OCI-LY3 (cell line): ENCODE measurements at regions not wholly inside any gene's neighbourhood (a gene's known extent, or its start where the extent isn't known, plus 50 kb on each side); places are given as distances from the start of the nearest gene placed in this dataset.

Experiments used
- H2AFZ ChIP-seq: fragments of 200-600, 300-600 bp; shearing (Covaris generic); 2 replicates; pipeline ENCODE4 v1.6.0; 2014; ENCODE audit warnings: antibody characterized with exemption, low read depth, low read length
- H3K27ac ChIP-seq: fragments of 200-600, 300-600 bp; sonication (generic); 2 replicates; pipeline ENCODE4 v1.5.1; 2014; ENCODE audit warnings: mild to moderate bottlenecking, low read length, moderate library complexity, mixed read lengths
- H3K27me3 ChIP-seq: fragments of 200-600, 300-600 bp; sonication (generic); 2 replicates; pipeline ENCODE4 v1.6.1; 2014; ENCODE audit warnings: low read depth, low read length, mixed read lengths
- H3K36me3 ChIP-seq: fragments of 200-600, 300-600 bp; sonication (generic); replicated peaks from 2 replicates; pipeline ENCODE3; 2014; ENCODE audit warnings: low read depth, low read length, mixed read lengths
- H3K4me1 ChIP-seq: fragments of 300-600, 200-600 bp; sonication (generic); 2 replicates; pipeline ENCODE4 v1.6.1; 2014; ENCODE audit warnings: low read length, mixed read lengths
- H3K4me2 ChIP-seq: fragments of 200-600, 300-600 bp; sonication (generic); 2 replicates; pipeline ENCODE4 v1.6.1; 2014; ENCODE audit warnings: low read length, mixed read lengths
- H3K4me3 ChIP-seq: fragments of 300-600, 200-600 bp; sonication (generic); 2 replicates; pipeline ENCODE4 v1.5.1; 2014; ENCODE audit warnings: antibody characterized with exemption, mild to moderate bottlenecking, low read length, moderate library complexity
- H3K79me2 ChIP-seq: fragments of 300-600, 200-600 bp; shearing (Covaris generic); 2 replicates; pipeline ENCODE4 v1.6.1; 2014; ENCODE audit warnings: mild to moderate bottlenecking, low read length, mixed read lengths
- H3K9ac ChIP-seq: fragments of 300-600, 200-600 bp; shearing (Covaris generic); 2 replicates; pipeline ENCODE4 v1.6.0; 2014; ENCODE audit warnings: mild to moderate bottlenecking, low read length, moderate library complexity
- H3K9me3 ChIP-seq: fragments of 200-600, 300-600 bp; shearing (Covaris generic); 2 replicates; pipeline ENCODE4 v1.6.1; 2014; ENCODE audit warnings: low read length, mixed read lengths; ENCODE audit not compliant: insufficient read depth
- H4K20me1 ChIP-seq: fragments of 200-600, 300-600 bp; sonication (generic); 2 replicates; pipeline ENCODE4 v1.6.1; 2016; ENCODE audit warnings: low read length, mixed read lengths; ENCODE audit not compliant: insufficient read depth
- EZH2phosphoT487 ChIP-seq: fragments of 200-600 bp; shearing (Covaris generic); IDR thresholded peaks from 2 replicates; pipeline ENCODE4 v1.6.1; 2018; ENCODE audit warnings: antibody characterized with exemption, mixed run types, low read depth
- TF ChIP-seq, protein P1 (sequence below): fragments of 200-600, 300-600 bp; sonication (generic); IDR thresholded peaks from 2 replicates; pipeline ENCODE4 v1.5.1; 2014; ENCODE audit warnings: antibody characterized with exemption, low read length, low read depth

DNA sequence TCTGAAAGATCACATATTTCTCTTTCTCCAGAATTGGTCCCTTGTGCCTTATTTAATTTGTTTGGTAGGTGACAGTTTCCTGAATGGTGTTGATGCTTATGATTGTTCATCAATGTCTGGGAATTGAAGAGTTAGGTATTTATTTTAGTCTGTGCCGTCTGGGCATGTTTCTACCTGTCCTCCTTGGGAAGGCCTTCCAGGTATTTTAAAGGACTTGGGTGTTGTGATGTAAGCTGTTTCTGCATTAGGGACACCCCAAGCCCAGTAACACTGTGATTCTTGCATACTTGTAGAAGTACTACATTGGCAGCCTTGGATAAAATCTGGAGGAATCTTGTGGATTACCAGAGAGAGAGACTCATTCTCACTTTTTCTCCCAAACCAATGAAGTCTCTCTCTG lies 120.8 kb upstream of the CXXC4 start:
- Histone ChIP-seq H3K4me1 (no peaks in the 10 kb centered on the region), H3K79me2 (no peaks in the 10 kb centered on the region), H3K9ac (no peak overlapping the region), H3K4me3 (no peak overlapping the region), H3K27me3 (no peaks in the 10 kb centered on the region), H3K27ac (no peak overlapping the region), H3K9me3 (0 out of 2 replicates have a peak, but pooled peaks cover 8% of the 10 kb centered on the region), H4K20me1 (no peaks in the 10 kb centered on the region), H2AFZ (no peak overlapping the region), H3K36me3 (no peaks in the 10 kb centered on the region), H3K4me2 (no peak overlapping the region)
- TF ChIP-seq EZH2phosphoT487, result no peak
- TF ChIP-seq, protein P1, sequence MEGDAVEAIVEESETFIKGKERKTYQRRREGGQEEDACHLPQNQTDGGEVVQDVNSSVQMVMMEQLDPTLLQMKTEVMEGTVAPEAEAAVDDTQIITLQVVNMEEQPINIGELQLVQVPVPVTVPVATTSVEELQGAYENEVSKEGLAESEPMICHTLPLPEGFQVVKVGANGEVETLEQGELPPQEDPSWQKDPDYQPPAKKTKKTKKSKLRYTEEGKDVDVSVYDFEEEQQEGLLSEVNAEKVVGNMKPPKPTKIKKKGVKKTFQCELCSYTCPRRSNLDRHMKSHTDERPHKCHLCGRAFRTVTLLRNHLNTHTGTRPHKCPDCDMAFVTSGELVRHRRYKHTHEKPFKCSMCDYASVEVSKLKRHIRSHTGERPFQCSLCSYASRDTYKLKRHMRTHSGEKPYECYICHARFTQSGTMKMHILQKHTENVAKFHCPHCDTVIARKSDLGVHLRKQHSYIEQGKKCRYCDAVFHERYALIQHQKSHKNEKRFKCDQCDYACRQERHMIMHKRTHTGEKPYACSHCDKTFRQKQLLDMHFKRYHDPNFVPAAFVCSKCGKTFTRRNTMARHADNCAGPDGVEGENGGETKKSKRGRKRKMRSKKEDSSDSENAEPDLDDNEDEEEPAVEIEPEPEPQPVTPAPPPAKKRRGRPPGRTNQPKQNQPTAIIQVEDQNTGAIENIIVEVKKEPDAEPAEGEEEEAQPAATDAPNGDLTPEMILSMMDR, result no peak

DNA sequence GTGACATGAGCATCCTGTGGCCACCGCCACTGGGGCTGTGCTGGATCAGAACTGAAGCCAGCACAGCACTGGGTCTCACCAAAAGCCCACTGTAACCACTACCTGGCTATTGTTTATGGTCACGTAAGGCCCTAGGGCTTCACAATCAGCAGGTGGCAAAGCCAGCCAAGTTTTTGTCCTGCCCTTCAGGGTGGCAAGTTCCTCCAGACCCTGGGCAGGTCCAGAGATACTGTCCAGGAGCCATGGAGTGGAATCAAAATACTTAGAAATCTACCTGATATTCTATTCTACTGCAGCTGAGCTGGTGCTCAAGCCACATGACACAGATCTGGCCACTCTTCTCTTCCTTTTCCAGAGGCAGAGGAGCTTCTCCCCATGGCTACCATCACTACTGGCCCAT lies 121.2 kb upstream of the CXXC4 start:
- Histone ChIP-seq H3K79me2 (no peaks in the 10 kb centered on the region), H3K9me3 (0 out of 2 replicates have a peak, but pooled peaks cover 8% of the 10 kb centered on the region), H2AFZ (no peak overlapping the region), H3K27me3 (no peaks in the 10 kb centered on the region), H3K4me2 (no peak overlapping the region), H4K20me1 (no peaks in the 10 kb centered on the region), H3K9ac (no peak overlapping the region), H3K4me3 (no peak overlapping the region), H3K4me1 (no peaks in the 10 kb centered on the region), H3K36me3 (no peaks in the 10 kb centered on the region), H3K27ac (no peak overlapping the region)
- TF ChIP-seq, protein P1, result no peak
- no peak for TF ChIP-seq EZH2phosphoT487

DNA sequence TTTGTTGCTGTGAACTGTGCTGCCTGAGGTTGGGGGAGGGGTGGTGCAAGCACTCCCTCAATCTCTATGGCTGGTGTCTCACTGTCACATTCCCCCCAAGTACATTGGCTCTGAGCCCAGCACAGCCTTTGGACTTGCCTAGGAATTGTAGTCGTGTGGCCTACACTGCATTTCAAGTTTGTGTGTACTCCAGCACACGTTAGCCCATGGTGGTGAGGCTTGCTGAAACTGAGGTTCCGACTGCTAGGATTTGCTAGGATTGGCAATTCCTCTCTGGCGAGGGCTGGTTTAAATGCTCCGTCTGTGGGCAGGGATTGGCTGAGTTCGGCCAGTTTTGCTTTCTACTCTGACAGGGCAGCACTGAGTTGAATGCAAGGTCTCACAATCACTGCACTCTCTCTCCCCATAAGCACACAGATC lies 121.7 kb upstream of the CXXC4 start:
- 0 out of 2 replicates have a peak, but pooled peaks cover 8% of the 10 kb centered on the region for H3K9me3 ChIP-seq
- no peaks in the 10 kb centered on the region for H3K36me3 ChIP-seq
- no peak overlapping the region for H3K27ac ChIP-seq
- TF ChIP-seq, protein P1, result no peak
- no peak for TF ChIP-seq EZH2phosphoT487
- no peaks in the 10 kb centered on the region for H3K27me3 ChIP-seq
- H3K4me3 ChIP-seq, result no peak overlapping the region
- H3K4me2 ChIP-seq, result no peak overlapping the region
- H3K79me2 ChIP-seq, result no peaks in the 10 kb centered on the region
- no peak overlapping the region for H3K9ac ChIP-seq
- H3K4me1 ChIP-seq, result no peaks in the 10 kb centered on the region
- no peak overlapping the region for H2AFZ ChIP-seq
- H4K20me1 ChIP-seq, result no peaks in the 10 kb centered on the region

DNA sequence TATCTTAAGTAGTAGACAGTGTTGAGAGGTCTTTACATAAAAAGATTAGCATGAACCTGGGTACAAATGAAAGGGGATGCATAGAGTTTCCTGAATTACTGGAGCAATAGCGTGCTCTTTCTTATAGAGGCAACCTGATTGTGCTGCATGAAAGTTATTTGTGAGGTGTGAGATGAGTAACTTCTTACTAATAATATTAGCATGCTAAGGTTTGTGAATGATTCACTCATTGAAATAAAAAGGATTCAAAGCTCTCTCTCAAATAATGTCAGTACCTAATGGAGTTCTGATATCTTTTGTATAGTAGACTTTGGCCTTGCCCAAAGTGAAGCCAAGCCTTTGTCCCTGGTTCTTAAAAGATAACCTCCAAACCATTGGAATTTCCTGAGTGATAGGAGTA lies 131.0 kb upstream of the CXXC4 start:
- H3K27ac ChIP-seq, result no peak overlapping the region
- H3K4me1 ChIP-seq, result no peaks in the 10 kb centered on the region
- no peak overlapping the region for H3K4me2 ChIP-seq
- H3K4me3 ChIP-seq, result no peak overlapping the region
- TF ChIP-seq, protein P1, result no peak
- no peak for TF ChIP-seq EZH2phosphoT487
- H3K27me3 ChIP-seq, result no peaks in the 10 kb centered on the region
- H3K36me3 ChIP-seq, result no peaks in the 10 kb centered on the region
- H3K9me3 ChIP-seq, result no peaks in the 10 kb centered on the region
- no peak overlapping the region for H2AFZ ChIP-seq
- no peak overlapping the region for H3K9ac ChIP-seq
- no peaks in the 10 kb centered on the region for H4K20me1 ChIP-seq
- no peaks in the 10 kb centered on the region for H3K79me2 ChIP-seq
